Epithelial cell of prostate (primary cell): ENCODE measurements at regions not wholly inside any gene's neighbourhood (a gene's known extent, or its start where the extent isn't known, plus 50 kb on each side); places are given as distances from the start of the nearest gene placed in this dataset.

ENCODE experiments used
- DNase-seq: peaks from one replicate; pipeline ENCODE4 v3.0.0-alpha.2; 2011; ENCODE audit warnings: low read depth, low spot score
- H3K27ac ChIP-seq: fragments of 450-650 bp; 2 replicates; pipeline ENCODE4 v1.5.1; 2017; ENCODE audit warnings: mild to moderate bottlenecking

GRCh38 chr4:96504386-96504785 is 664.5 kb downstream of the PDHA2 start:
- no peak overlapping the region for H3K27ac ChIP-seq
- DNase-seq = no peak

DNA sequence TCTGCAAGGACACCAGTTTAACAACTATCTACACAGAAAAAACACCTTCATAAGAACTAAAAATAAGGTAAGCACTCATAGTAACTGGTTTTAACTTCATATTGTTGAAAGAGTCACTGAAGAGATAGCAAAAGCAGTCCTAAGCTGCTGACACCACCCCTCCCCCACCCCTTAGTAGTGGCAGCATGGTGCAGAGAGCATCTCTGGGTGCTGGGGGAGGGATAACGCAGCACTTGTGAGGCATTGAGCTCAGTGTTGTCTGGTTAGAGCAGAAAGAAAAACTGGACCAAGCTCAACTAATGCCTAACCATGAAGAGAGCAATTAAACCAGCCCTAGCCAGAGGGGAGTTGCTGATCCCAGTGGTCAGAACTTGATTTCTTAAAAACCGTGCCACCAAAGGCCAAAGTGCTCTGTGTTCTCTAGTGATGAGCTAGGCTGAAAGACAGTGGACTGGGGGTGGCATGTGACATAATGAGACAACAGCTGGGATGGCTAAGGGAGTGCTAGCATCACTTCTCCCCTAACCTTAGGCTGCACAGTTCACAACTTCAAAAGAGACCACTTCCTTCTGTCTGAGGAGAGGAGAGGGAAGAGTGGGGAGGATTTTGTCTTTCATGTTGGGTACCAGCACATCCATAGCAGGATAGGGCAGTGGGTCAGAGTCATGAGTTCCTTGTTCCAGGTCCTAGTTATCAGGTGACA is 669.3 kb downstream of the PDHA2 start:
- no peak overlapping the region for H3K27ac ChIP-seq

DNA sequence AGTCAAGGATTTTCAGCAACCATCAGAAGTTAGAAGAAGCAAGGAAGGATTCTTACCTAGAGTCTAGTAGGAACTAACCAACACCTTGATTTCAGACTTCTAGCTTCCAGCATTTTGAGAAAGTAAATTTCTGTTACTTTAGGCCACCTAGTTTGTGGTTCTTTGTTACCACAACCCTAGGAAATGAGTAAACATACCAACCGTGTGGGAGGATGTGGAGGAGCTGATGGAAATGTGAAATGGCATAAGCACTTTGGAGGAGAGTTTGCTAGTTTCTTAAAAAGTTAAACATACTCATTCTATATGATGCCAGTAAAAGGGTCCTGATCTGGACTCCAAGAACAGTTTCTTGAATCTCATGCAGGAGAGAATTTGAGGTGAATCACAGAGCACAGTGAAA is 679.4 kb downstream of the PDHA2 start:
- no peak overlapping the region for H3K27ac ChIP-seq
- DNase-seq = no peak

More for the DNA sequence above, 669.3 kb downstream of the PDHA2 start:
- no peak for DNase-seq

DNA sequence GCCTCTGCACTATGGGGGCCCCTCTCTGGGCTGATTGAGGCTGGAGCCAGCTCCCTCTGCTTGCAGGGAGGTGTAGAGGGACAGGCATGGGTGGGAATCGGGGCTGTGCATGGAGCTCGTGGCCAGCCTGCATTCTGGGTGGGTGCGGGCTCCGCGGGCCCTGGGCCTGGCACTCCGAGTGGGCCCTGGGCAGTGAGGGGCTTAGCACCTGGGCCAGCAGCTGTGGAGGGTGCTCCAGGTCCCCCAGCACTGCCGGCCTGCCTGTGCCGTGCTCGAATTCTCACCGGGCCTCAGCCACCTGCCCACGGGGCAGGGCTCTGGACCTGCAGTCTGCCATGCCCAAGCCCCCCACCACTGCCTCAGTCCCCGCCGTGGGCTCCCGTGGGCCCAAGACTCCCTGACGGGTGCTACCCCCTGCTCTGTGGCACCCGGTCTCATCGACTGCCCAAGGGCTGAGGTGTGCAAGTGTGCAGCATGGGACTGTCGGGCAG is 681.2 kb downstream of the PDHA2 start:
- DNase-seq = no peak
- H3K27ac ChIP-seq = no peak overlapping the region

GRCh38 chr4:96523611-96524010 is 683.7 kb downstream of the PDHA2 start:
- H3K27ac ChIP-seq = no peak overlapping the region
- DNase-seq = no peak

DNA sequence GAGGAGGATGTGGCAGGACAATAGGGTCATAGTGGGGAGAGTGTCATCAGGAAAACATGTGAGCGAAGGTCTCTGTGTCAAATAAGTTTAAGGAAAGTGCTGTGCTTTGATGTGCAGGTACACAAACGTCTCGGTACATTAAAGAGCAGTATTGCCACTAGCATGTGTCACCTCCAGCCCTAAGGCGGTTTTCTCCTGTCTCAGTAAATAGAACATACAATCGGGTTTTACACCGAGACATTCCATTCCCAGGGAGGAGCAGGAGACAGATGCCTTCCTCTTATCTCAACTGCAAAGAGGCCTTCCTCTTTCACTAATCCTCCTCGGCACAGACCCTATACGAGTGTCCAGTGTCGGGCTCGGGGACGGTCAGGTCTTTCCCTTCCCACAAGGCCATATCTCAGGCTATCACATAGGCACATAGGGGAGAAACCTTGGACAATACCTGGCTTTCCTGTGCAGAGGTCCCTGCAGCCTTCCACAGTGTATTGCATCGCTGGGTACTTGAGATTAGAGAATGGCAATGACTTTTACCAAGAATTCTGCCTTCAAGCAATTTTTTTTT is 684.5 kb downstream of the PDHA2 start:
- DNase-seq = no peak
- no peak overlapping the region for H3K27ac ChIP-seq

DNA sequence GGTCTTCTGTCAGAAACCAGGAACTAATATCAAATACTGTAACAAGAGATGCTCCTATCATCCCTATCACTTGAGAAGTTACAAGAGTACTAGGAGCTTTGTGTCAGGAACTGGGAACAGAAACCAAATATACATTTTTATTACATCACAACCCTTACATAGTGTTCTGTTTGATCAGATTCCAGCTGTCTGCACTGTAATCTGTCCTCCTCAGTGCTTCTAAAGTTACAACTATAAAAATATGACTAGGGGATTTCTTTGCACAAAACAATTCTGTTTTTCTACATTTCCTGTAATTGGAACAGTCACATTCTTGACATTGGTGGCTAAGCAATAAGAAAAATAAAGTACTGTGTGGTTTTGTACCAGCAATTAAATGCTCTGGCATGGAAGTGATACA is 686.0 kb downstream of the PDHA2 start:
- no peak for DNase-seq
- no peak overlapping the region for H3K27ac ChIP-seq

GRCh38 chr4:96526625-96527024 is 686.7 kb downstream of the PDHA2 start:
- no peak overlapping the region for H3K27ac ChIP-seq
- no peak for DNase-seq

- no peak for DNase-seq
- no peak overlapping the region for H3K27ac ChIP-seq
Observed at GRCh38 chr4:96531836-96532235, 691.9 kb downstream of the PDHA2 start.

DNA sequence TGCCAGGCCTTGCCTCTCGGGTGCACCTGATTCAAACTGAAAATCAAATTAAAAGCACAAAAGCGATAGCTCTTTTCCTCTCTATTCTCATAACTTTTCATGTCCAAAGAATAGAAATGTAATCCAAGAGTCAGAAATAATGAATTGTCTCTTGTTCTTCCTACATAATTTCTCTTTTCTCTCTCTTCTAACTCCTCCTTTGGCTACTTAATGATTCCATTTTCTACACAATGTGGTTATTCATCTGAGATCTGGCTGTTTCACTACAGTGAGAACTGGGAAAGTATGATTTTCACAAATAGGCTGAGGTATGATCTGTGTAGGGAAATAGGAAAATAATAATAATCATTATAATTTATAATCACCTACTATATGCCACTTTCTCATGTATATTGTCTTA is 703.5 kb downstream of the PDHA2 start:
- no peak overlapping the region for H3K27ac ChIP-seq

DNA sequence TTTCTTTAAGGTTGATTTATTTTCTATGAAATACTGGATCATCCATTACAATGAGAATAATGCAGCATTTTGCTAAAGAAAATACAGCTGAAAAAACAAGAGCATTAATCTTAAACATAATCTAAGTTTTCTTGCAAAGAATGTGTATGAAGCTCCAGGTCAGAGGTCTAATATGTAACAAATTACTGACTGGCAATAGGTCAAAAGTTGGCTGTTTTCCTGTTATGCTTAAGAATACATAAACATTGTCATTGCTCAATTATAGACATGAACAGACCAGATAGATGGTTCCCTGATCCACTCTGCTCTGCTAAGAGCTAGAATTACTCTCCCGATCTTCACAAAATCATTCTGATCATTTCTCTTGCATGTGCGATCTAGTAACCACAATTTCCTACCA is 718.6 kb downstream of the PDHA2 start:
- H3K27ac ChIP-seq = no peak overlapping the region
- no peak for DNase-seq

More for the DNA sequence above, 703.5 kb downstream of the PDHA2 start:
- no peak for DNase-seq

- no peak overlapping the region for H3K27ac ChIP-seq
- no peak for DNase-seq
Observed at GRCh38 chr4:96566755-96567154, 726.9 kb downstream of the PDHA2 start.

DNA sequence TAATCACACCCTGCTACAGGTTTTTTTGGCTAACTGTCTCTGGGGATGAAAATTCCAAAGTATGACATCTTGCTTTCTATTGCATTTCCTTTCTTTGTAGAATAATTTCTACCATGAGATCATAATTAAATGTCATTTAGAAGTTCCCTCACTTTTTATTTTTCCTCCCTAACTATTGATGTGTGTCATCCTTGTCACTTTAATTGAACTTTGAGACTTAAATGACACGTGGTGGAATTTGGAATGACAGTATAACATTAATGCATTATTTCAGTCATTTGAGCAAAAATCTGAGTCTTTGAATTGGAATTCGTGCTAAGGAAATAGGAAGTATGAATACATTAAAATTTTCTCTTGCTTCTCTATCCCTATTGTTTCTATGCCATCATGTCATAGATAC is 745.4 kb downstream of the PDHA2 start:
- H3K27ac ChIP-seq = no peak overlapping the region
- no peak for DNase-seq

DNA sequence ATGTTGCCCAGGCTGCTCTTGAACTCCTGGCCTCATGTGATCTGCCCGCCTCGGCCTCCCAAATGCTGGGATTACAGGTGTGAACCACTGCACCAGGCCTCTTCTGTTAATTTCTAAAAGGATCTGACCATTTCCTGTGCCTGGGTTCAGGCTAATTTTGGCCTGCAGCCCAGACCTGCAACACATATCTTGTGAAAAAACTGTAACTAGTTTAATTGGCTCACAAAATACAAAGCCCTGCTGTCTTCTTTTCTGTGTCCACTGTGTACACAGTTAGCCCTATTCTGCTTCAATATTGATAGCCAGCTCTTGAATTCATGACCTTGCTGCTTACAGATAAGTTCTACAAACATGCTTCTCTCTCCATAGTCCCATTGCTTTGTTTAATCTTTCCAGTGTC is 753.5 kb downstream of the PDHA2 start:
- DNase-seq = no peak

GRCh38 chr4:96598465-96598864 is 758.6 kb downstream of the PDHA2 start:
- no peak overlapping the region for H3K27ac ChIP-seq
- DNase-seq = no peak

More for the DNA sequence above, 753.5 kb downstream of the PDHA2 start:
- no peak overlapping the region for H3K27ac ChIP-seq

DNA sequence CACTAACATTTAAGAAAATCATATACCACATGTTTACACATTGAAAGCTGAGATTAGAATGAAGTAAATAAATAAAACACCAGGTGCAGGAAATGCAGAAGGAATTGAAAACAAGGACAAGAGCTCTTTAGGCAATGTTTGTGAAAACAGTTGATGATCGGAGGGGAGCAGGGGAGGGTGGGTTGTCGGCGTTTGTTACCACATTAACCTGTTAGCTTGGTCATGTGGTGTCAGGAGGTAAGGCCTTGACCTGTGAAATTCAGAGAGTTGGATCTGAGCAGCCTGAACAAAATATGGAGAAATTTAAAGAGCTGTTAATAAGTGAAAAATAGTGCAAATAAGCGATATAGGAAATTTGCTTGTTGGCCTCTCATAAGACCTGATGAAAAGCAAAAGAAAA is 759.9 kb downstream of the PDHA2 start:
- no peak overlapping the region for H3K27ac ChIP-seq
- DNase-seq = no peak

DNA sequence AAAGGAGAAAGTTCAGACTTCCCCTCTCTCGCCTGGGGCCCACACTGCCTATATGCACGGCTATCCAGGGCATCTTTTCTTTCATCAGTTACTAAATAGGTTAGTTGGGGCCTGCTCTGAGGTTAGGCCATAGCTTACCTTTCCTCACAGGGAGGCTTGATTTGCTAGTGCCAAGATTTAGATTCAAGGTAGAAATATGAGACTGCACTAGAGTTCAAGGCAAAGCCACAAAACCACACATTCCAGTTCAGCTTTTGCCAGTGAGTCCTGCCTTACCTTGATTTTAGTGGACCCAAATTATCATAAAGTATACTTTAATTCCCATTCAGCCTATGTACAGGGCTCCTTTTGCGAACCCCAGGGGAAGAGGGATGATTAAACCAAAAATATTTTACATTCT is 762.8 kb downstream of the PDHA2 start:
- DNase-seq = no peak
- no peak overlapping the region for H3K27ac ChIP-seq

DNA sequence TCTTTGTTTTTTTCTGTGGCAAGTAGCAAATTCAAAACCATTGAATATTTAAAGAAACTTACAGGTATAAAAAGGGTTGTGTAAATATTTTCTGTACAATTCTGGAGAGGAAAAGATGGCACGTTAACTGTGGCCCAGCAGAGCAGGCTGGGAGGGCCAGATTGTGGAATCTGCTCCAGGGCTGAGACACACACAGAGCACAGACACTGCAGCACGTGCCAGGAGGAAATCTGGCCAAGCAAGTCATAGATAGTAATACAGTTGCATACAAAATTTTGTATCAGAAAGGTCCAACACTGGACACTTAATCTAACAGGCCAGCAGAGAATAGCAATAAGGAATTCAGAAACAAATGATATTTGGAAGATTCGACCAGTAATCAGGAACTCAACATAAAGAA is 763.7 kb downstream of the PDHA2 start:
- no peak for DNase-seq

DNA sequence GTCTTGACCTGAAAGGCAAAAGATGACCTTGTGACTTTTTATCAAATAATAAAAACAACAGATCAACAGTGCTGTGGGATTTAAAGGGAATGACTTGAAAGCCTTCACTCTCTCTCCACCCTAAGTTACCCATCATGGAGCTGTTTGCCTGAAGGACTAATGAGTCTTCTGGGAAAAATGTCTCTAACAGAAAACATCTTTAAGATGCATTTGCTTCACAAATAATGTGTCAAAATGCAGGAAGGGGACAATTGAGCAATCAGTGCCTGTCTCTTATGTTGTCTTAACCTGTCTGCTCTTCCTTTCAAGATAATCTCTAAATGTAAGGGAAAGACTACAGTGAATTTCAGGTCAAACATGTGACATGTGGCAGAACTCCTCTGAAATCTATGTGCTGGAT is 766.6 kb downstream of the PDHA2 start:
- no peak overlapping the region for H3K27ac ChIP-seq
- DNase-seq = no peak

More for the DNA sequence above, 763.7 kb downstream of the PDHA2 start:
- H3K27ac ChIP-seq = no peak overlapping the region

GRCh38 chr4:96626023-96626422 is 786.1 kb downstream of the PDHA2 start:
- H3K27ac ChIP-seq = no peak overlapping the region

DNA sequence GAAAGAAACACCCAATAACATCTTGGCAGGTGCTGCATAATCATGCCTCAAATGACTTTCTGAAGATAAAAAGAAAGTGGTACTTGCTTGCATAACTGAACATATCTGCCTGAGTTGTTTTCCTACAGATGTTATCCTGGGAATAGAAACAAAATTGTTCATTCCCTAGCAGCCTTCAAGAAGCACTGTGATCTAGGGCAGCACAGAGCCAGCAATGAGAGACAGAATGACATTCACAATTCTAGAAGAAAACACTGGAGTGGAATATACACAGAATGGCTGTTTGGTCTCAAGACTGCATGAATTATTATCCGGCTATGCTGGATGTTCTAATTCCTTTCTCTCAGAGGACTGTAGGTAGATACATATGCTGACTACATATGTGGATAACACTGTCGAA is 790.9 kb downstream of the PDHA2 start:
- H3K27ac ChIP-seq = no peak overlapping the region
- DNase-seq = no peak

More at GRCh38 chr4:96626023-96626422, 786.1 kb downstream of the PDHA2 start:
- no peak for DNase-seq

DNA sequence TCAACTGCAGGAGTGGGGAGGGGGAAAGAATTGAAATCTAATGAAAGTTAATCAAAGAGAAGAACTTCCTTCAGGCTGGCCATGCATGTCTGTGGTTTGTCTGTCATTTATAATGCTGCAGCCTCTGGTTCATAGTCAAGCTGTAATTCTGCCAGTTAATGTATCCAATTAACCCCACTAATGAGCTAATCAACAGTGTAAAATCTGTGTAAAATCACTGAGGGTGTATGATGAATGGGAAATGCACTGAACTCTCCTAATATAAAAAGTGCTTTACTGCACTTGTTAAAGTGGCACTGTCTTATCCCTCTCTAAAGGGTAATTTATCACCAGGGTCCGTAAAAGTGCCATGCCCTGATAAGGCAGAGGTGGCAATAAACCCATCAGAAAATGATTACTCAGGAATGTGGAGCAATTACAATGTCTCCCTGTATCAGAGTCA is 798.1 kb downstream of the PDHA2 start:
- no peak overlapping the region for H3K27ac ChIP-seq

More for the DNA sequence above, 798.1 kb downstream of the PDHA2 start:
- no peak for DNase-seq
